Breast epithelium (tissue), 4 donors: ENCODE measurements at regions not wholly inside any gene's neighbourhood (a gene's known extent, or its start where the extent isn't known, plus 50 kb on each side); places are given as distances from the start of the nearest gene placed in this dataset.
"Not testable (repeated sequence)": the region's sequence is repeated elsewhere in the genome, so short reads cannot be mapped to it uniquely, and the experiment has no call there.

Experiments
- DNase-seq, 2 donors: peaks; one replicate each; pipeline ENCODE4 v3.0.0-alpha.2; 2019; ENCODE audit warnings: low spot score in 2 of 2
- H3K27ac ChIP-seq, 2 donors: fragments of 200-600 bp; sonication (generic) in 1 of 2; one replicate each; pipeline ENCODE4 v1.5.1; 2016 to 2019; ENCODE audit warnings: mild to moderate bottlenecking in 1 of 2
- H3K27me3 ChIP-seq, 2 donors: fragments of 200-600 bp; sonication (generic) in 1 of 2; one replicate each; pipeline versions ENCODE4 v1.5.1 to v1.6.0; 2017 to 2019; ENCODE audit warnings: control low read depth in 1 of 2, mild to moderate bottlenecking in 1 of 2
- H3K36me3 ChIP-seq: fragments of 200-600 bp; one replicate; pipeline ENCODE4 v1.5.1; 2019
- H3K4me1 ChIP-seq, 2 donors: fragments of 200-600 bp; sonication (generic); one replicate each; pipeline ENCODE4 v1.5.1; 2016 to 2019; ENCODE audit warnings: control low read depth in 1 of 2
- H3K4me3 ChIP-seq, 3 donors: fragments of 200-600 bp; sonication (generic); 1 replicate in 2 of 3; 2 replicates in 1 of 3; pipeline ENCODE4 v1.5.1; 2016 to 2019; ENCODE audit warnings: mild to moderate bottlenecking in 3 of 3, moderate library complexity in 2 of 3
- H3K9me3 ChIP-seq, 2 donors: fragments of 200-600 bp; sonication (generic) in 1 of 2; one replicate each; pipeline ENCODE4 v1.5.1; 2016 to 2019; ENCODE audit warnings: control low read depth in 1 of 2
- POLR2A ChIP-seq: fragments of 450-650 bp; IDR thresholded peaks from one replicate; pipeline ENCODE4 v1.6.1; 2016; ENCODE audit warnings: antibody characterized with exemption, mild to moderate bottlenecking, moderate library complexity
- POLR2AphosphoS5 ChIP-seq, 3 donors: sonication (generic); formaldehyde crosslinking; IDR thresholded peaks; one replicate each; pipeline ENCODE4 v1.6.1; 2017; ENCODE audit warnings: antibody characterized with exemption in 3 of 3
- intact Hi-C: fragments of 100-400 bp; cut with DNase I; formaldehyde crosslinking; loops from one replicate; pipeline ENCODE4 v1.15.1; 2023; ENCODE audit warnings: low total_unique reads
- TF ChIP-seq, protein P1 (sequence below), 3 donors: fragments of 450-650 bp; IDR thresholded peaks; one replicate each; pipeline ENCODE4 v1.5.1; 2016 to 2017; ENCODE audit warnings: antibody characterized with exemption in 3 of 3, mild to moderate bottlenecking in 3 of 3, moderate library complexity in 3 of 3

- no peaks in the 10 kb centered on the region for H3K4me1 ChIP-seq
- no peaks in the 10 kb centered on the region for H3K27me3 ChIP-seq
- intact Hi-C loops: no loop called here
- TF ChIP-seq, protein P1, sequence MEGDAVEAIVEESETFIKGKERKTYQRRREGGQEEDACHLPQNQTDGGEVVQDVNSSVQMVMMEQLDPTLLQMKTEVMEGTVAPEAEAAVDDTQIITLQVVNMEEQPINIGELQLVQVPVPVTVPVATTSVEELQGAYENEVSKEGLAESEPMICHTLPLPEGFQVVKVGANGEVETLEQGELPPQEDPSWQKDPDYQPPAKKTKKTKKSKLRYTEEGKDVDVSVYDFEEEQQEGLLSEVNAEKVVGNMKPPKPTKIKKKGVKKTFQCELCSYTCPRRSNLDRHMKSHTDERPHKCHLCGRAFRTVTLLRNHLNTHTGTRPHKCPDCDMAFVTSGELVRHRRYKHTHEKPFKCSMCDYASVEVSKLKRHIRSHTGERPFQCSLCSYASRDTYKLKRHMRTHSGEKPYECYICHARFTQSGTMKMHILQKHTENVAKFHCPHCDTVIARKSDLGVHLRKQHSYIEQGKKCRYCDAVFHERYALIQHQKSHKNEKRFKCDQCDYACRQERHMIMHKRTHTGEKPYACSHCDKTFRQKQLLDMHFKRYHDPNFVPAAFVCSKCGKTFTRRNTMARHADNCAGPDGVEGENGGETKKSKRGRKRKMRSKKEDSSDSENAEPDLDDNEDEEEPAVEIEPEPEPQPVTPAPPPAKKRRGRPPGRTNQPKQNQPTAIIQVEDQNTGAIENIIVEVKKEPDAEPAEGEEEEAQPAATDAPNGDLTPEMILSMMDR (IDR thresholded peaks at IDR 0.05): no peak
- no peak for TF ChIP-seq POLR2A
- TF ChIP-seq POLR2AphosphoS5 (IDR thresholded peaks at IDR 0.05): no peak
- no peak overlapping the region for H3K27ac ChIP-seq
- H3K9me3 ChIP-seq: no peaks in the 10 kb centered on the region
- no peaks in the 10 kb centered on the region for H3K36me3 ChIP-seq
- no peak for DNase-seq
- no peak overlapping the region for H3K4me3 ChIP-seq
Measured at GRCh38 chr18:70554854-70555445, 266.1 kb downstream of the SOCS6 start.

DNA sequence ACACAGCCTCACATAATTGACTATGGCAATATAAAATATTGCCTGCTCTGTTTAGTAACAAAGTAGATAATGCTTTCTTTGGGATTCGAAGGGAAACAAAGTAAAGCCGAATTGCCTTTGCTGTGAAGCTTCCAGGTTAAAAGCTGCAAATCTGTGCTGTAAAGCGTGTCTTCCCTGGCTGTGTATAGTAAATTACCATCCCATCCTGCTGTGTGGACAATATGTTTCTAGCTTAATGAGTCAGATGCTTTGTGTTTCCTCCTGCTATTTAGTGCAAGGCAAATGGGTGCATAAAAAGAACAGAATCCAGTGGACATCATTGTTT lies 265.1 kb downstream of the SOCS6 start:
- TF ChIP-seq POLR2A: no peak
- TF ChIP-seq, protein P1 (IDR thresholded peaks at IDR 0.05): no peak
- TF ChIP-seq POLR2AphosphoS5 (IDR thresholded peaks at IDR 0.05): no peak
- no peaks in the 10 kb centered on the region for H3K9me3 ChIP-seq
- H3K4me3 ChIP-seq: no peak overlapping the region
- H3K4me1 ChIP-seq: no peaks in the 10 kb centered on the region
- no peaks in the 10 kb centered on the region for H3K27me3 ChIP-seq
- H3K36me3 ChIP-seq: no peaks in the 10 kb centered on the region
- no peak for DNase-seq
- intact Hi-C loops: no loop called here
- H3K27ac ChIP-seq: no peak overlapping the region

DNA sequence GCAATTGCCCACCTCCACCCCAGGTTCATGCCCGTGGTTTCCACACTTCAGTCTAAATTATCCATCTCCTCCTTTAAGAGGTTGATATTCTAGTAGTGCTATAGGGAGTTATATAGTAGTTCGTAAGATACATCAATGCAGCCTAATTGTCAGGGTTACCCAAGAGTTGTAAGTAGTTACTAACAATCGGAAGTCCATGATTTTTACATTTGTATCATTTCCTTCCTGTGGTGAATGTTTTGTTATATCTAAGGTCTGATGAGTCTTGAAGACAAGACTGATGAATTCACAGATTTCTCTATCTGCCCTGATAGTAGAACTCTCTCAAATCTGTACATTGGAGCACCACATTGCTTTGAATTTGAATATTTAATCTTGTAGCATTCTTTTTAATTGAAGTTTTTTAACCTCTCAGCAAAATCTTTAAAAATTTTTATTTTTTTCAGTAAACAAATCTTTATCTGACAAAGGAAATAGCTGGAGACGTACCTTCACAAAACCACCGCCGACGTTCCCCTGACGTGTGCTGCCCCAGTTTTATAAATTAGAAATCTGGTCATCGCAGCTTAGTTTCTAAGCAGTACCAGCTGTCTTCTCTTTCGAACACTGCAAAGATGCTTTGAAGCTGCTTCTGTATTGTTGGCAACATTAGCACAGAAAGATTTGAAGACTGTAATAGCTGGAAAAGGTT lies 264.5 kb downstream of the SOCS6 start:
- Histone ChIP-seq H3K4me1 (no peaks in the 10 kb centered on the region), H3K4me3 (no peak overlapping the region), H3K27me3 (no peaks in the 10 kb centered on the region), H3K9me3 (no peaks in the 10 kb centered on the region), H3K27ac (no peak overlapping the region), H3K36me3 (no peaks in the 10 kb centered on the region)
- no peak for TF ChIP-seq POLR2AphosphoS5 (IDR thresholded peaks at IDR 0.05)
- no peak for TF ChIP-seq POLR2A
- TF ChIP-seq, protein P1 (IDR thresholded peaks at IDR 0.05): no peak
- intact Hi-C loops: no loop called here
- no peak for DNase-seq

- Histone ChIP-seq H3K27ac (no peak overlapping the region), H3K4me1 (no peaks in the 10 kb centered on the region), H3K9me3 (no peaks in the 10 kb centered on the region), H3K36me3 (no peaks in the 10 kb centered on the region), H3K4me3 (no peak overlapping the region), H3K27me3 (no peaks in the 10 kb centered on the region)
- TF ChIP-seq POLR2AphosphoS5 (IDR thresholded peaks at IDR 0.05): no peak
- TF ChIP-seq, protein P1 (IDR thresholded peaks at IDR 0.05): no peak
- TF ChIP-seq POLR2A: no peak
- DNase-seq: no peak
- intact Hi-C loops: loop anchor here (1.0 kb wide), 1 partner anchor 9 kb away; no protein-coding TSS in a partner anchor
Measured at GRCh38 chr18:70536370-70537062, 247.7 kb downstream of the SOCS6 start.

DNA sequence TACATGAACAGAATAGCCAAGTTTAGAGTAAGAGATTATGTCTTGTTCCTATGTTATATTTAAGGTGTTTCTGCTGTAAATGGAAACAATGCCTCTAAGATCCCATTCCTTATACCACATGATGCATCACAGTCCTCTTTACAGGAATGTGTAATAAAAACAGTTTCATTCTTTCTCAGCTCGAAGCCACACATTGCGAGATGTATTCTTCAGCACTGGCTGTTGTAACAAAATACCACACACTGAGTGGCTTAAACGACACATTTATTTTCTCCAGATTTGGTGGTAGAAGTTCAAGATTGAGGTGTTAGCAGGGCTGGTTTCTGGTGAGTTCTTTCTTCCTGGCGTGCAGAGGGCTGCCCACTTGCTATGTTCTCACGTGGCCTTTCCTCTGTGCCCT lies 246.2 kb downstream of the SOCS6 start:
- Histone ChIP-seq H3K4me1 (no peaks in the 10 kb centered on the region), H3K36me3 (no peaks in the 10 kb centered on the region), H3K9me3 (no peaks in the 10 kb centered on the region), H3K27ac (no peak overlapping the region), H3K4me3 (no peak overlapping the region), H3K27me3 (no peaks in the 10 kb centered on the region)
- no peak for TF ChIP-seq POLR2A
- TF ChIP-seq, protein P1 (IDR thresholded peaks at IDR 0.05): no peak
- intact Hi-C loops: no loop called here
- DNase-seq: no peak

DNA sequence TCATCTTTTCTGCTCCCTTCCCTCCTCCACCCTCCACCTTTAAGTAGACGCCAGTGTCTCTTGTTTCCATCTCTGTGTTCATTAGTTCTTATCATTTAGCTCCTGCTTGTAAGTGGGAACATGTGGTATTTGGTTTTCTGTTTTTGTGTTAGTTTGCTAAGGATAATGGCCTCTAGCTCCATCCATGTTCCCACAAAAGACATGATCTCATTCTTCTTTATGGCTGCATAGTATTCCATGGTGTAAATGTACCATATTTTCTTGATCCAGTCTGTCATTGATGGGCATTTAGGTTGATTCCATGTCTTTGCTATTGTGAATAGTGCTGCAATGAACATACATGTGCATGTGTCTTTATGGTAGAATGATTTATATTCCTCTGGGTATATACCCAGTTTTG lies 236.5 kb downstream of the SOCS6 start:
- H3K27me3 ChIP-seq, H3K36me3 ChIP-seq, H3K4me3 ChIP-seq, H3K9me3 ChIP-seq, H3K4me1 ChIP-seq, H3K27ac ChIP-seq, DNase-seq, intact Hi-C loops: not testable (repeated sequence)
